GM18858 (cell line): ENCODE measurements at regions not wholly inside any gene's neighbourhood (a gene's known extent, or its start where the extent isn't known, plus 50 kb on each side); places are given as distances from the start of the nearest gene placed in this dataset.
"Not testable (repeated sequence)": the region's sequence is repeated elsewhere in the genome, so short reads cannot be mapped to it uniquely, and the experiment has no call there.

ENCODE experiments used
- ATAC-seq: cut with Tn5 transposase; IDR thresholded peaks from one replicate; pipeline ENCODE4 v1.9.1; 2021; ENCODE audit not compliant: unreplicated experiment

- ATAC-seq: no peak
Observed at GRCh38 chr10:91002656-91003055, 81.8 kb upstream of the ANKRD1 start.

- not testable (repeated sequence) for ATAC-seq
Observed at GRCh38 chr10:91003379-91003778, 82.5 kb upstream of the ANKRD1 start.

DNA sequence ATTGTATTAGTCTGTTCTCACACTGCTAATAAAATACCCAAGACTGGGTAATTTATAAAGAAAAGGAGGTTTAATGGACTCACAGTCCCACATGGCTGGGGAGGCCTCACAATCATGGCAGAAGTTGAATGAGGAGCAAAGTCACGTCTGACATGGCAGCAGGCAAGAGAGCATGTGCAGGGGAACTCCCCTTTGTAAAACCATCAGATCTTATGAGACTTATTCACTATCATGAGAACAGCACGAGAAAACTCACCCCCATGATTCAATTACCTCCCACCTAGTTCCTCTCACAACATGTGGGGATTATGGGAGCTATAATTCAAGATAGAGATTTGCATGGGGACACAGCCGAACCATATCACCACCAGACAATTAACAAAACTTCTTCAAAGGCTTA is 84.4 kb upstream of the ANKRD1 start:
- ATAC-seq: not testable (repeated sequence)

- ATAC-seq: peak; percentile 29
Observed at GRCh38 chr10:91006001-91006751, 85.3 kb upstream of the ANKRD1 start.

DNA sequence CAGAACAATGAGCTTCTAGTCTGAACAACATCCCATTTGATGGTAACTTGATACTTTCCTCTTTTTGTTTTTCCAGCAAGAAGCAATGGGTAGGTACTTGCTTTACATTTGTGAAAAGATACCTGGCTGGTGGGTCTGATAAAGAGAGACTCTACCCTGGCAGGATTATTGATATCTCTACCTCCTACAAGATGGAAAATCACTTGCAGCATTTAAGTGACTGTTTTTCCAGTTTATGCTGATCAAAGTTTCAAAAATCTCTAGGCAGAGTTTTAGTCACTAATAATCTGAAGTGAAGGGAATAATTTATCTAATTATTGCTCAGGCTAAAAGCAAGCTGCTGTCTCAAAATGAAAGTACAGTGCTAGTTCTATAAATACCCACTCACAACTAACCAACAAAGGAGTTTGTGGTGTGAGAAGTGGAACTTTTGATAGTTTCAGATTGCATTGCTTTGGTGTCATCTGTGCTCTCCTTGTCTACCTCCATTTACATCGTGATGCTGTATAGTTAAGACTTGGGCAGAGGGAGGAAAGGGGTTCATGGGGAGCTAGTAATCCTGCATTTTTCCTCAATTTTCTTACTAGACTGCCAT is 86.0 kb upstream of the ANKRD1 start:
- ATAC-seq: peak; percentile 90

DNA sequence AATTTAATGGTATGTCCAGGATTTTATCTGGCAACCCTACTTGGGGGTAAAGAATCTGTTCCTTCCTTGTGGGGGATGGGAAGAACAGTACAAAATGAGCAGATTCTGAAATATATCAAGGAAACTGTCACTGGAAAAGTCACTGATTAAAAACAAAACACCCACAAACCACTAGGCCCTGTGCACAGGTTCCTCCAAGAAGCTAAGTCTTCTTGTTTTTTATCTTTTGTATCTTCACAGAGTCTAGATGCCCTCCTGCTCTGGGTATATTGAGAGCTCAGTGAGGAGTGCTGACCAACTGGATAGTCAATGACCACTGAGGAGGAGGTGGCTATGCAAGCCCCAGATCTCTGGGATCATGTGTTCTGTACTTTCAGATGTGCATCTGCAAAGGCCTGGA is 86.8 kb upstream of the ANKRD1 start:
- no peak for ATAC-seq

- ATAC-seq: no peak
Observed at GRCh38 chr10:91009121-91009520, 88.2 kb upstream of the ANKRD1 start.

GRCh38 chr10:91010952-91011351 is 90.1 kb upstream of the ANKRD1 start:
- no peak for ATAC-seq

DNA sequence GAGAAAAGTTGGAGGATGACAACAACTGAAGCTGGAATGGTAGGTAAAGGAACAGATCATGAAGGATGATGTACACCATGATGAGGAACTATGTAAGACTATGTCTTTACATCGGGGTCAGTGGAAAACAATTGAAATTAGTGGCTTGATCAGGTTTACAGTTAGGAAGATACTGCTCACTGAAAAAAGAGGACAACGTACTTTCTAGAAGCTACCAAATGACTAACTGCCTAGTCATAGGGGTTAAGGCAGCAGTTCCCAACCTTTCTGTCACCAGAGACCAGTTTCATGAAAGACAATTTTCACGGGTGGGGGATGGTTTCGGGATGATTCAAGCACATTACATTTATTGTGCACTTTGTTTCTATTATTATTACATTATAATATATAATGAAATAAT is 91.6 kb upstream of the ANKRD1 start:
- no peak for ATAC-seq

GRCh38 chr10:91013985-91014384 is 93.1 kb upstream of the ANKRD1 start:
- ATAC-seq: no peak

GRCh38 chr10:91017198-91017597 is 96.3 kb upstream of the ANKRD1 start:
- ATAC-seq: no peak

DNA sequence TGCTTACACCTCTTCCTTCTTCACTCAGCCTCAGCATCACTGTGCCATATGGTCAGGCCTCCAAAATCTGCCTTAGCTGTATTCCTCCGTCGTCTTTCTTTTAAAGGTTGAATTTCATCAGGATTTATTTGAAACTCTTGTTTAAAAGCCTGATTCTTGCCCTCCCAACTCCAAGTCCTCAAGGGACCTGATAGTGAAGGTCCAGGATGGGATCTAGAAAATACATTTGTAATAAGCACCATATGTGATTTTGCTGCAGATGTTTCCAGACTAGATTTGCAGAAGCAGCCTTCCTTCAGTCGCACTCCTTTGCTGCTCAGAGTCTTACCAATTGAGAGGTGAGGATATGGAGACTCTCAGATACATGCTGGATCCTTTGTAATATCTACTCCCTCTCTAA is 101.0 kb upstream of the ANKRD1 start:
- ATAC-seq: no peak

DNA sequence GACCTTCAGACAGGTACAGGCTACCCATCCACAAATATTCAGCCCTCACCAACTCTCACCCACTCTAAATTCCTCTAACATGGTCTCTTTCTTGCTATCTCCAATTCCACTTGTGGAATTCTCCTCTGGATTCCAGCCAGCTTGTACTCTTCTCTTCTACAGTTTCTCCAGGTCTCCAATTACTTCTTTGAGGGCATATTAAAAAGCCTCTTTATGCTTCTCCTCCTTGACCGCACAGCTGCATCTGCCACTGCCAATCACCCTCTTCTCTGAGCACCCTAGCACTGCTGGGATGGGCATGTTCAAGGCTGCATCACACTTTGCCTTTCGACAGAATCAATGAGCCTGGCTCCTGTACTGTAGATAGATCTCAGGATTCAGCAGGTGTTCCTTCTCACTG is 101.5 kb upstream of the ANKRD1 start:
- ATAC-seq: no peak

GRCh38 chr10:91022924-91023699 is 102.2 kb upstream of the ANKRD1 start:
- ATAC-seq: no peak

GRCh38 chr10:91023700-91024398 is 103.0 kb upstream of the ANKRD1 start:
- ATAC-seq: no peak

DNA sequence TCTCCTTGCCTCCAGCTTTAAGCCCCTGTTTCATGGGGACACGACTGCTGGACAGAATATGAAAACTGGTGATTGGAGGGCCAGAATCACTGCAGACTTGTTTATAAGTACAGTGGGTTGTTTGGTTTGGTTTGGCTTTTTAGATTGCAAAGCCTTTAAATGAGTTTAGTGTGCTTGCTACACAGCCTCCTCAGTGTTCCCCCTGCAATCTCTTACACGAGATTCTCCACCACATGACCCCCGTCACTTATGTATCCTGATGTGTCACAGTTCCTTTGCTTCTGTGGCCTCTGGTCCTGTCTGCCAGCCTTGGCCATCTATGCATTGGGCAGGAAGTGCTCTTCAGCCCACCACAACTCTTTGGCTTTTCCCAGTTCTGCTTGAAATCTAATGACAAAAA is 103.7 kb upstream of the ANKRD1 start:
- no peak for ATAC-seq

GRCh38 chr10:91032611-91033206 is 111.8 kb upstream of the ANKRD1 start:
- ATAC-seq: no peak

DNA sequence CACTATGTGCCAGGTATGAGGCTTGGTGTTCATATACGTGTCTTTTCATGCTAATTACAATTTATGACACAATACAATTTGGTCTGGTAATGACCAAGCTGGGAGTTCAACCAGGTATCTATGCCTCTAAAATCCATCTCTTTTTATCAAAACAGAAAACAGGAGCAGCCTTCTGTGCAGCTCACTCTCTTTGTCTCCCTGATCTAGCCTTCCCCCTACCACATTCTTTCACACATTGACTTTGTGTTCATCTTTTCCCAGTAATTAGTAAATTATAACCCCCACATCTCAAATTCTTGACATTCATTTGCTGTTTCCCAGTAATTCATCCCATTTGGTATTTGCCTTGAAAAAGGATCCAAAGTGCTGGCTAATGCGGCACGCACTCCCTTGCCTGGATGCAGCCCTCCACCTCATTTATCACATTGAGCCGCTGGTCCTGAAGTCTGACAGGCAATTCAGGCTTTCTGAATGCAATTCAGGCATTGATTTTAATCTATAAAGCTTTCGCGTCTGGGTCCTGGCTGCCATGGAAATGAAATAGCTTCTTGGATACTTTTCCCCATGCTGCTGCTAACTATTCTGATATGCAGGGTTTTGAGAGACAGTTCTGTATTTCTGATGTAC is 112.5 kb upstream of the ANKRD1 start:
- no peak for ATAC-seq

- ATAC-seq: no peak
Observed at GRCh38 chr10:91034042-91034441, 113.2 kb upstream of the ANKRD1 start.

GRCh38 chr10:91034494-91035159 is 113.7 kb upstream of the ANKRD1 start:
- ATAC-seq: no peak
